ENCODE measurements at regions not wholly inside any gene's neighbourhood (a gene's known extent, or its start where the extent isn't known, plus 50 kb on each side); places are given as distances from the start of the nearest gene placed in this dataset.

DNA sequence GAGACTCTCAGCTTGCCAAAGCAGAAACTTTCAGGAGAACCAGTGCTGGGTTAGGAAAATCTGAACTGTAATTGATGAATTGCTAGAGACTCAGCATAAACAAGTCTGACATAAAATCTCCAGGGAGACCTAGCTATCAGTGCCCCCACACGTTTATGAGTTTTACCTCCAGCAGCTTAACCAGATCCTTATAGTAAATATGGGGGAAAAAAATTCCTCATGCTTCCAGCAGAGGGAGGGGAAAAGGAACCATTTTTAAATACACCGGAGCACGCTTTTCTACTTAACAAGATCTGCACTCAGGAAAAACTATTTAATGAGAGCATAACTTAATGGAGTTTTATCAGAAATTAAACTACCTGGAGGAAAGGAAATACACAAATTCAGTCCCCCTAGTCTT is 1040.7 kb upstream of the INTU start:
- Mint-ChIP-seq H3K36me3 (ENCODE audit: low read depth, unreplicated experiment) (no peaks in the 10 kb centered on the region), H3K9me3 (ENCODE audit: unreplicated experiment) (no peaks in the 10 kb centered on the region), H3K4me1 (ENCODE audit: unreplicated experiment) (no peaks in the 10 kb centered on the region), H3K27ac (ENCODE audit: unreplicated experiment) (no peak overlapping the region), H3K27me3 (ENCODE audit: unreplicated experiment) (no peaks in the 10 kb centered on the region), H3K4me3 (ENCODE audit: unreplicated experiment) (no peak overlapping the region)
- DNase-seq (ENCODE audit: low spot score): no peak
- peak; percentile 76 for TF ChIP-seq CTCF (IDR thresholded peaks at IDR 0.05; ENCODE audit: unreplicated experiment)

GRCh38 chr4:126593626-126594025 is 1039.1 kb upstream of the INTU start:
- TF ChIP-seq CTCF (IDR thresholded peaks at IDR 0.05; ENCODE audit: unreplicated experiment): no peak
- Mint-ChIP-seq H3K9me3 (ENCODE audit: unreplicated experiment) (no peaks in the 10 kb centered on the region), H3K36me3 (ENCODE audit: low read depth, unreplicated experiment) (no peaks in the 10 kb centered on the region), H3K27ac (ENCODE audit: unreplicated experiment) (no peak overlapping the region), H3K4me3 (ENCODE audit: unreplicated experiment) (no peak overlapping the region), H3K27me3 (ENCODE audit: unreplicated experiment) (no peaks in the 10 kb centered on the region), H3K4me1 (ENCODE audit: unreplicated experiment) (no peaks in the 10 kb centered on the region)
- DNase-seq (ENCODE audit: low spot score): no peak

DNA sequence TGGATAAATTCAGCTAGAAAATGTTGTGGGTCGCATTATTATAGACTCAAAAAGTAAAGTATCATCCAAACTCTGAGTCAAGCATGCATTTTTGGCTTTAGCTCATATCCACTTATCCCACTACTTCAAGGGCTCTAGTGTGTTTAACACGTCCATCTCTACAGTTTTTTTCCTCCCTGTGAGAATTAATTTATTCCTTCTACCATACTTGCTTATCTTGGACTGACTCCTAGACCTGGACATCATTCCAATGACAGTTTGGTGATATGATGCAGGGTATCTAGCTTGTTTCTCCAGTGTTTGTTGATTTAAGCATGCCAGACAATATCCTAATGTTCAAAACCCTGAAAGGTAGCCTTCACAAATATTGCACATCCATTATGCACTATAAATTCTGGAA is 1037.1 kb upstream of the INTU start:
- no peak for DNase-seq (ENCODE audit: low spot score)
- Mint-ChIP-seq H3K4me1 (ENCODE audit: unreplicated experiment) (no peaks in the 10 kb centered on the region), H3K27ac (ENCODE audit: unreplicated experiment) (no peak overlapping the region), H3K27me3 (ENCODE audit: unreplicated experiment) (no peaks in the 10 kb centered on the region), H3K9me3 (ENCODE audit: unreplicated experiment) (no peaks in the 10 kb centered on the region), H3K36me3 (ENCODE audit: low read depth, unreplicated experiment) (no peaks in the 10 kb centered on the region), H3K4me3 (ENCODE audit: unreplicated experiment) (no peak overlapping the region)
- no peak for TF ChIP-seq CTCF (IDR thresholded peaks at IDR 0.05; ENCODE audit: unreplicated experiment)

DNA sequence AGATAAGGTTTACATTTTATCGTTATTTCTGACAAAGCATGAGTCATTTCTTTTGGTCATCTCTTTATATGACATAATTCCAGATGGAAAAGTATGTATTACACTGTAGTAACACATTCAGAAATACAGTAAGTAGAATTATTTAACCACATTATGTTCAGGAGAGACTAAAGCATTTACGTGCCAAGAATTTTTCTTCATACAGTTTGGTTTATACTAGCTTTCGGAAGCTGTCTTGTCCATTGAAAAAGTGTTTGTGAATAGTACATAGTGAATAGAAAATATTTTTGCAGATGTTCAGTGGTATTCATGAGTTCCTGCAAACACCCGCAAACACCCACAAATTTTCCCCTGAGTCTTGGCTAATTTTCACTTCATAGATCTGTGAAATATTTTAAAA is 1033.0 kb upstream of the INTU start:
- no peak for DNase-seq (ENCODE audit: low spot score)
- Mint-ChIP-seq H3K36me3 (ENCODE audit: low read depth, unreplicated experiment) (no peaks in the 10 kb centered on the region), H3K27me3 (ENCODE audit: unreplicated experiment) (no peaks in the 10 kb centered on the region), H3K9me3 (ENCODE audit: unreplicated experiment) (no peaks in the 10 kb centered on the region), H3K27ac (ENCODE audit: unreplicated experiment) (no peak overlapping the region), H3K4me3 (ENCODE audit: unreplicated experiment) (no peak overlapping the region), H3K4me1 (ENCODE audit: unreplicated experiment) (no peaks in the 10 kb centered on the region)
- TF ChIP-seq CTCF (IDR thresholded peaks at IDR 0.05; ENCODE audit: unreplicated experiment): no peak

DNA sequence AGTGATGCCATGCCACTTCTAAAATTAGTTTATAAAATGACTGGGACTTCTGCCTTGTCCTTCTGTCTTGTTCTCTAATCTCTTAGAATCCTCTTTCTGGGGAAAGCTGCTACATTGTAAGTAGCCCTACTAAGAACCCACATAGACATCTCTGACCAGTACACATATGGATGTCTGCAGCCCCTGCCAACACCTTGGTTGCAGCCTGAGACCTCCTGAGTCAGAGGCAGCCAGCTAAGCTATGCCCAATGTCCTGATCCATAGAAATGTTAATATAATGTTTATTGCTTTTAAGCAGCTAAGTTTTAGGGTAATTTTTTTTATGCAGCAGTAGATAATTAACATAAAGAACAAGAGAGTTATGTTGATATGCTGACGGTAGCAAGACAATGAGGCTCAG is 1029.5 kb upstream of the INTU start:
- H3K4me3 Mint-ChIP-seq (ENCODE audit: unreplicated experiment): no peak overlapping the region
- H3K9me3 Mint-ChIP-seq (ENCODE audit: unreplicated experiment): no peaks in the 10 kb centered on the region
- TF ChIP-seq CTCF (IDR thresholded peaks at IDR 0.05; ENCODE audit: unreplicated experiment): no peak
- H3K4me1 Mint-ChIP-seq (ENCODE audit: unreplicated experiment): no peaks in the 10 kb centered on the region
- H3K27ac Mint-ChIP-seq (ENCODE audit: unreplicated experiment): no peak overlapping the region
- DNase-seq (ENCODE audit: low spot score): no peak
- no peaks in the 10 kb centered on the region for H3K36me3 Mint-ChIP-seq (ENCODE audit: low read depth, unreplicated experiment)
- no peaks in the 10 kb centered on the region for H3K27me3 Mint-ChIP-seq (ENCODE audit: unreplicated experiment)
